Midbrain (tissue), 1 donor: ENCODE measurements at regions not wholly inside any gene's neighbourhood (a gene's known extent, or its start where the extent isn't known, plus 50 kb on each side); places are given as distances from the start of the nearest gene placed in this dataset.
"Not testable (repeated sequence)": the region's sequence is repeated elsewhere in the genome, so short reads cannot be mapped to it uniquely, and the experiment has no call there.

Experiments
- DNase-seq: peaks from one replicate; lab custom pipeline; 2025; lab: John Stamatoyannopoulos, UW

- DNase-seq, result not testable (repeated sequence)
These were observed 200.8 kb downstream of the USP22 start for GRCh38 chr17:20842012-20842411.

GRCh38 chr17:20843261-20843660 is 199.6 kb downstream of the USP22 start:
- not testable (repeated sequence) for DNase-seq

GRCh38 chr17:20843799-20844553 is 198.8 kb downstream of the USP22 start:
- not testable (repeated sequence) for DNase-seq

DNA sequence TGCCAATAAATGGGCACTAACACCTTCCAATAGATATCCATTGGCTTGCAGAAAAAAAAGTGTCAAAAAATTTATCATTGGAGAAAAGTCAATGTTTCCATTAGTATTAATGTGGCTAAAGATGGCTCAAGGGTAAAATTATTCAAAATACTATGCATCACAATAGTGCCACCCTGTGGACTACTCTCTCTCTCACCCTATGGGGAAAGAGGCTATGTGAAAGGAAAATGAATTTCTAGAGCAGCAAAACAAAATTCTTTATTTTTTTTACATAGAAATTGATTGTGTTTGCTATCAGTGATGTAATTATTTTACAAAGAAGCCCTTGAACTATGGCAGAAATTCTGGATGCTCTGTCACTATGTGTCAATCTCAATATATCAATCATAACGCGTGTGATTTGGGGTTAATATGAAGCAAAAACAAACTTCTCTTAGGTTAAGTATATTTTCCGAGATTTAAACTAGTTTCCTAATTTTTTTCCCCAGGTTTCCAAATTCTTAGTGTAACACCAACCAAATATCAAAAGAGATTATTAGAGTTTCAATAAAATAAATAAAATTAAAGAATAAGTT is 193.9 kb downstream of the USP22 start:
- DNase-seq, result not testable (repeated sequence)

GRCh38 chr17:20851591-20852238 is 191.1 kb downstream of the USP22 start:
- DNase-seq, result not testable (repeated sequence)

GRCh38 chr17:20852239-20852989 is 190.4 kb downstream of the USP22 start:
- DNase-seq, result peak; percentile 8

DNA sequence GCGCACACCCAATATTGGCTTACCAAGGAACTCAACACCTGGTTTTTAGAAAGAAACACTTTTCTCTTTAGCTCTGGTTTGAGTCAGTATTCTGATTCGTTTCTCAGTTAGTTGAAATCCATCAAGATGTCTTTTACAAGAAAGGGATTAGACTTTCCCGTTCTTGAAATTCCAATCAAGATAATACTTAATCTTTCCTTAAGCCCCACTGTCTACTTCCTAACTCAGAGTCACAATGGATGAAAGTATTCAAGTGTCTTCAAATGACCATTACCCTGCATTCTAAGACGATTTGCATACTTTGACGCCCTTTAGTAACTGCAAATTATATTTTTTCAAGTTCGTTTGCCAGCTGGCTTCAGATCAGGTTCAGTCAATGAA is 189.8 kb downstream of the USP22 start:
- no peak for DNase-seq

DNA sequence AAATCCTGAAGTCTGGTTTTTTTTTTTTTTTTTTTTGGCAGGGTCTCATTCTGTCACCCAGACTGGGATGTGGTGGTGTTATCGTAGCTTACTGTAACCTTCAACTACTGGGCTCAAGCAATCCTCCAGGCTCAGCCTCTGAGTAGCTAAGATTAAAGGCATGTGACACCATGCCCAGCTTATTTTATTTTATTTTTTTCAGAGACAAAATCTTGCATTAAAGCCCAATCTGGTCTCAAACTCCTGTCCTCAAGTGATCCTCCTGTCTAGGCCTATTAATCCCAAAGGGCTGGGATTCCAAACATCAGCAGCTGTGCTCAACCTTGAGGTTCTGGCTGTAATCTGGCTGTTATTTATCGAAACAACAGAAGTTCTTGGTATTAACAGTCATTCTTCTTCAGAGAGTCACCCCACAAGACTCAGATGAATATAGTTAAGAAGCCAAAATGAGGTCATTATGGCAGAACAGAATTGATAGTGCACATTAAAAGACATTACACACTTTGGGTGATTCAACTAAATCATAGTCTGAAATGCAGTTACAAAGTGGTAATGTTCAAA is 186.8 kb downstream of the USP22 start:
- not testable (repeated sequence) for DNase-seq

- DNase-seq, result not testable (repeated sequence)
These were observed 176.2 kb downstream of the USP22 start for GRCh38 chr17:20866444-20867209.

GRCh38 chr17:20867436-20867937 is 175.3 kb downstream of the USP22 start:
- DNase-seq, result not testable (repeated sequence)

DNA sequence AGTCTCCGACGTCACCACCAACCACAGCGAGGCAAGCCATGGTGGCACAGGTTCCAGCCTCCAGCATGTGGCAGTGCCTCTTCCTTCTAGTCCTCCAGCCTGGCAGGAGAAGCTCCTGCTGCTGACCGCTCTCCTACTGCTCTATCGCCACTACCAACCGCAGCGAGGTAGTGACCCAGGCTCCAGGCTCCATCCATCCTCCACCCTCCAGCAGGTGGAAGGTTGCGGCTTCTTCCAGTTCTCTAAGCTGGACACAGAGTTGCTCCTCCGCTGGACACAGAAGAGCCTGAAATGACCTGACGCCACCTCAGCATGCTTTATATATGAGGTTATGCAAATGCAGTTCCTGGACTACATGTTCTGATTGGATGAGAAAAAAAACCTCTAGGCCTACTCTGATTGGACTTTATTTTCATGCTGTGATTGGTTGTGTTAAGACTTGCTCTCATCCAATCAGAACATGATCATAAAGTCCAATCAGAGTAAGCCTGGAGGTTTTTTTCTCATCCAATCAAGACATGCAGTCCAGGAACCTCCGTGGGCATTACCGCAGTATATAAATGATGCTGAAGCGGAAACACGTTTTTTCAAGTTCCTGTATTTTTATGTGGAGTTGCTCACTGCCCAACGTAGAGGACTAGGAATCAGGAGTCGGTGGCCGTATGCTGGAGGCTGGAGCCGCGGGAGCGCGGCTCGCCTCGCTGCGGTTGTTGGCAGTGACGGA is 174.7 kb downstream of the USP22 start:
- DNase-seq, result not testable (repeated sequence)

GRCh38 chr17:20868662-20869007 is 174.2 kb downstream of the USP22 start:
- DNase-seq, result not testable (repeated sequence)

DNA sequence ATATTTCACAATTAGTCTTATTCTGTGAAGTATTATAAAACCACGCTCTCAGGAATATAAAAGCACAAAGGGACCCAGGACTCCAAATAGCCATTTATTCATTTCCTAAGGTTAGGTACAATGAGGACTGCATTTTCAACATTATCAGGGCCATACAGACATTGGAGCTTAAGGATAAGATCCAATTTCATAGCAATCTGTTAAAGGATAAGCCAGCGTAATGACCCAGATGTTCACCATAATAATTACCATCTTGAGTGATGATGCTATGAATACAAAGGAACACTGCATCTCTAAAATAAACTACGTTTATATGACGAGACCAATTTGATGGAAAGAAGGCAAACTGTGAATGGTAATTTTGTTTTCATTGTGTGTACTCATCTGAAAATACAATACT is 169.6 kb downstream of the USP22 start:
- not testable (repeated sequence) for DNase-seq

DNA sequence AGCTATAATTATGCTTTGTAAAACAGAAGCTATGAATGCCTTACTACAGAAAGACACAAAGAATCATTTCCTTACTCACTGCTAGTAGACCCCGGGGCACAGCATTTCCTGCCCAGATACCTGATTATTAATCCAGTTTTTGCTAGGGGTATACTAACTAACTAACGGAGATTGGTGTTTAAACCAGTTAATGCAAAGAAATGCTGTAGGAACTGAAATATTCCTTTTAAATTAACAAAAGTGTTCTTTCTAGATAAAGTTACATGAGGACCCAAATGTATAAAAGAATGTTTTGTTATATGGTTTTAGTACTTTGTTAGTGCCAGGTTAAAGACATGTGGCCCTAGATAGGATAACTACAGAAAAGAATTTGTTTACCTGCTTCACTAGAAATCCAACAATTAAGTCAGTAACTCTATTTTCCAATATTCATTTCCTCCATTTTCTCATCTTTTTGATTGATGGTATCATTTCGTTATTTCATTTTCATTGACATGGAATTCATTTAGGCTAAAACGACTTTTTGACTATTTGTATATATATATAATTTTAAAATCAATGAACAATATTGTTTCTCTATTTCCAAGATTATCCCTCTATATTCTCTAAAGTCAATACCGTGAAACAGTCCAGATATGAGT is 169.0 kb downstream of the USP22 start:
- DNase-seq, result not testable (repeated sequence)

DNA sequence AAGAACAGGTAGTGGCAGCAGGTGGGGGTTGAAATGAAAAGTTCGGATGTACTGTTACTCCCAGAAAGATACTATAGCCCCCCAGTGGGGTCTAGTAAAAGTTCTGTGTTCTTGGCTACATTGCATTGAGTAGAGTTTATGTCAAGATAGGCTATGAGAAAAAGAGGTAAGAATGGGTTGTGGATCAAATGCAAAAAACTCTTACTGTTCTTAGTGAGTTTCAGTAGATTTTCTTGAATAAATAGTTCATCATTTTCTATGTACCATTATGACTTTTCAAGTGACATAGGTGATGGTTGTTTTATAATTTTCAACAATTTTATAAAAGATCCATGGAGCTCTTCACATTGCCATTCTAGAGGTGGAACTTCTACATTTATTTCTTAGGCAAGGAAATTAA is 165.4 kb downstream of the USP22 start:
- not testable (repeated sequence) for DNase-seq

DNA sequence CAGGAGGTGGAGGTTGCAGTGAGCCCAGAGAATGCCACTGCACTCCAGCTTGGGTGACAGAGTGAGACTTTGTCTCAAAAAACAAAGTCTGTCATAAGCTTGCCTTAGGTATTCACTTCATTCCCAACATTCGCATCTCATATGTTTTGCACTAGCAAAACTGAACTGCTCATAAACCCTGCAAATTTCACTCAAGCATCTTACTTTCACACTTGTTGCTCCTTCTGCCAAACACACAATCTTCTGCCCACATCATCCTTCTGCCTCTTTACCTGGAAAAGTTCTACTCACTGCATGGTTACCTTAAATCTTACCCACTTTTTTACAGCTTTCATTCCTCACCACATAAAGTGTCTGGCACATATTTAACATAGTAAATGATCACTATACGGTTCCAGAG is 152.5 kb downstream of the USP22 start:
- DNase-seq, result no peak

DNA sequence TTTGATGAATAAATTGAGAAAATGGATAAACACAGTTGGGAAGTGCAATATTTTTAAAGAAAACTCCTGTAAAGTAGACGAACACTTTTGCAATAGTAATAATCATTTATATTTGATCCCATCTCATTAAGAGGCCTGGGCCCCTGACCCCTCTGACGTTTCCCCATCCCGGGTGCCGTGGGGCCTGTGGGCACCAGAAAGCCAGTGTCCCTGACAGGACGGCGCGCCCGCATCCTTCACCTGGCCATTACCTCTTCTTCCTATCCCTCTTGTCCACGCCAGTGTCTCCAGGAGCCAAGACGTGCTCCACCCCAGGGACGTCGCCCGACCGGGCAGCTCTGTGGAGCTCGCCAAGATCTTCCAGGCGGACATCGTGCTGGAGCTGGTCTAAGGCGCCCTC is 147.4 kb downstream of the USP22 start:
- not testable (repeated sequence) for DNase-seq

DNA sequence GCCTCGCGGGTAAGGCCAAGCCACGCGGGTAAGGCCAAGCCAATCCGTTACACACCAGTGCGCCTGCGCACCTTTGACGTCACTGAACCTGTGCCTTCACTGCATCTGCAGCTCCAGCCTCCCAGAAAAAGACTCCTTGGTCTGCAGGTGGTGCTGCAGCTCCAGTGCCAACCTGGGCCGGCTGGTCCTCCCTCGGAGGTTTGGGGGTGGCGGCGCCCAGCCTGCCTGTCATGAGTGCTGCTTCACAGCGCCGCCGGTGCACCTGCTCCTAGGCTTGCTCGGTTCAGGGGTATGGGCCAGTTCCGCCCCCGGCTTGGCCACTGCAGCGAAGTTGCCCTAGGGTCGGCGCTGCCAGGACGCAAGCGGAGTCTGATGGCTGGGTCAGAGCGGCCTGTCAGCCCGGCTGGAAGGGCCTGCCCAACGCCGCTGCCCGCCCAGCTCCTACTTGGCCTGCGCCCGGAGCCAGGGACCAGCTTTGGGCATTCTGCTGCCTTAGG is 146.6 kb downstream of the USP22 start:
- no peak for DNase-seq

DNA sequence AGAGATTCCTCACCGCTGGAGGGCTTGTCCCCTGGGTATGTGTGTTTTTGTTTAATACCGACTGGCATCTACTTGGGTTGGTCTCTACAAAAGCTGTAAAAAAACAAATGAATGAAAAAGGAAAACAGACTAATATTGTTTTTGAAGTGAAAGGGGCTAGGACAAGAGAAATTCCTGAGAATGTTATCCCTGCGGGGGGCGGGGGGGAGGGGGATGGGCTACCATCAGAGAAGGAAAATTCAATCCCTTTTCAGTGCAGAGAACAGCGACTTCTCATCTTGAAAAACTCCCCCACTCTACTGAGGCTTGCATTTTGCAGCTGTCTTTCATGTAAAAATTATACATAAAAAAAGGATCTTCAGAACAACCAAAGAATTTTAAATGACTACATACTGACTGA is 144.1 kb downstream of the USP22 start:
- DNase-seq, result not testable (repeated sequence)

- not testable (repeated sequence) for DNase-seq
These were observed 140.3 kb downstream of the USP22 start for GRCh38 chr17:20902496-20902895.
